Right renal cortex interstitium (tissue), 3 donors: ENCODE measurements at regions not wholly inside any gene's neighbourhood (a gene's known extent, or its start where the extent isn't known, plus 50 kb on each side); places are given as distances from the start of the nearest gene placed in this dataset.
A peak's percentile ranks its signal among the peaks of the same experiment; 100 is the strongest.
"Not testable (repeated sequence)": the region's sequence is repeated elsewhere in the genome, so short reads cannot be mapped to it uniquely, and the experiment has no call there.

Experiments used
- DNase-seq, 3 donors: peaks; one replicate each; pipeline ENCODE4 v3.0.0-alpha.2; 2013; ENCODE audit warnings: low read depth in 3 of 3, low spot score in 2 of 3

- no peak for DNase-seq
Measured at GRCh38 chr12:107605293-107605692, 80.3 kb upstream of the PWP1 start.

DNA sequence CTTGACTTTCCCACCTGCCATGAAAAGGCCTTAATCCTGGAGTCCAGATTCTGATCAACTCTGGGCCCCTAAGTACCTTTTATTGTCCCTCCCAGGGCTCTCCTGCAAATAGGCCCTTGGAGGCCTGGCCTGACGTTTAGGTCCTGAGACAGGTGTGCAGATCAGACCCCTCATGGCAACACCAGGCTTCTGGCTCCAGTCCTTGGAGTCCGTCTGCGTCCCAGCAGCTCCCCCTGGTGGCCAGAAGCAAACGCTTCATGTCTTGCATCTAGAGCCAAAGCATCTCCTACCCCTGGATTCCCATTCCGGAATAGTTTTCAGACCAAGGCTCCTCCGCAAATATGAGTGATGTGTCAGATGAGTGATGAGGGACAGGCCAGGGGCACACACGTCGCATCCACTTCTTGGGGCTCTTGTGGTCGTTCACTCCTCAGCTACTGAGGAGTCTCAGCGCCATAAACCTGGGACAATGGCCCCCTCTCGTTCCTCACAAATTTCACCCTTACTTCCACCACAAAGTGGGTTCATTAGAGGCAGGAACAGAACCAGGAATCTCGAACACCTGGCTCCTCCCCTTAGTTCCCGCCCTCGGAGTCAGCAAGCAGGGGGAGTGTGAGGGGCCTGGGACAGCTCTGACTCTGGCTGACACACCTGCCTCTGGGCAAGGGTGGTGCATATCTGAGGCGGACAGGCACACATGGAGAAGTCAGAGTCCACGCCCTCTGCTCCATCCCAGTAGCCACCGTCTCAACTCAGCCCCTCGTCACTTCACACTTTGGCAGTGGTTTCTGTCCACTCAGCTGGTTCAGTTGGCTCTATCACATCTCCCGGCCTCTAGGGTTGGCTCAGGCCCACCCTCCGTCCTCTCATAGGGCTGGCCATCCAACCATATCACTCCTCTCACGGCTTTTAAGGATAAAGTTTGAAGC is 77.9 kb upstream of the PWP1 start:
- DNase-seq = peak; percentile 42 to 65 (median 62)

- DNase-seq = not testable (repeated sequence)
Measured at GRCh38 chr12:107608779-107609178, 76.8 kb upstream of the PWP1 start.

DNA sequence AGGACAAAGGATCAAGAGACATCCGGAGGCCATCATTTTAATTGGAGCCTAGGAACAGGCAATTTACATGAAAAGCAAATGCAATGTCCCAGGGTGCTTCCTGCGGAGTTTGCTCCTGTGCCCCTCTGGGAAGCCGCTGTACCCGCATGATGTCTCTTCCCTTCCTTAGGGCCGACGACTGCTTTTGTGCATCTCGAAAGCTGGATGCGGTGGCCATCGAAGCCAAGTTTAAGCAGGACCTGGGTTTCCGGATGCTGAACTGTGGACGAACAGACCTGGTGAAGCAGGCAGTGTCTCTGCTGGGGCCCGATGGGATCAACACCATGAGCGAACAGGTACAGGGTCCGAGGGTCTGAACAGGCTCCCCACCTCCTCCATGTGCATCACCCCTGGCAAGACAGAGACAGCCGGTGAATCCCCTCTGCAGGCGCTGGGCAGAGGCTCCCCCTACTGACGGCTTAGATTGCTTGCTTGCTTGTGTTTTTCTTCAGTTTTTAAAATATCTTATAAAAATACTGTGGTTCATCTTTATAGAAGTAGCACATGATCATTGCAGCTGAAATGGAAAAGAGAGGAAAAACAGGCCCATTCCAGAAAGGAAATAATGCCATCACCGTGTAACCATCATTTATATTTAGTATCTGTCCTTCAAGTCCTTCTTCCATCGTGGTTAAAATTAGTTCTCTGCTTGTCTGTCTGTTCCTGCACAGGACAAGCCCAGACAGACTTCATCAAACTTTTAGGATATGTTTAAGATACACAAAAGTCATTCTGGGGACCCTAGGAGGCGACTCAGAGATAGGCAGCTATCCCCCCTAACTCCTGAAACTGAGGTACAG is 75.4 kb upstream of the PWP1 start:
- DNase-seq = no peak

GRCh38 chr12:107612508-107612907 is 73.1 kb upstream of the PWP1 start:
- no peak for DNase-seq

- no peak for DNase-seq
Measured at GRCh38 chr12:107616941-107617340, 68.7 kb upstream of the PWP1 start.

DNA sequence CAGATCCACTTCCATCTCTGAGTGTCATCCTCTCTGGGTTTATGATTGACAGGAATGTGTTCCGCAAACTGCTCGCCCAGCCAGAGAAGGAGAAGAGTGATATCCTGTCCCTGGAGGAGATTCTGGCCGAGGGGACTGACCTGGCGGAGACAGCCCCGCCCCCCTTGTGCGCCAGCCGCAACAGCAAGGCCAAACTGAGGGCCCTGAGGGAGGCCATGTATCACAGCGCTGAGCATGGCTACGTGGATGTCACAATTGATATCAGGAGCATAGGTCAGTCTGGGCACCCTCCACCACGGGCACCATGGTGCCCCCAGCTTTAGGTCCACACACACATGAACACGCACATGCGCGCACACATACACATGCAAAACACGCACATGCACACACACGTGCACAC is 67.5 kb upstream of the PWP1 start:
- no peak for DNase-seq

DNA sequence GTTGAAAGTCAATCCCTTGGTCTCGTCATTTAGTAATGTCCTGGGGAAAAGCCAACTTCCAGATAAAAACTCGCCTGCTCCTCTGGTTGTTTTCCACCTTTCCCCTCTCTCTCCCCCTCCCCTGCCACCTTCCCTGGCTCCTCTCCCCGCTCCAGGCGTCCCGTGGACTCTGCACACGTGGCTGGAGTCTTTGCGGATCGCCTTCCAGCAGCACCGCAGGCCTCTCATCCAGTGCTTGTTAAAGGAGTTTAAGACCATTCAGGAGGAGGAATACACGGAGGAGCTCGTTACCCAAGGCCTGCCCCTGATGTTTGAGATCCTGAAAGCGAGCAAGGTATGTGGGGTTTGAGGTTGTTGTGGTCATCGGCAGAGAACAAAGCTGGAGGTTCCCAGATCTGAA is 65.8 kb upstream of the PWP1 start:
- DNase-seq = no peak

DNA sequence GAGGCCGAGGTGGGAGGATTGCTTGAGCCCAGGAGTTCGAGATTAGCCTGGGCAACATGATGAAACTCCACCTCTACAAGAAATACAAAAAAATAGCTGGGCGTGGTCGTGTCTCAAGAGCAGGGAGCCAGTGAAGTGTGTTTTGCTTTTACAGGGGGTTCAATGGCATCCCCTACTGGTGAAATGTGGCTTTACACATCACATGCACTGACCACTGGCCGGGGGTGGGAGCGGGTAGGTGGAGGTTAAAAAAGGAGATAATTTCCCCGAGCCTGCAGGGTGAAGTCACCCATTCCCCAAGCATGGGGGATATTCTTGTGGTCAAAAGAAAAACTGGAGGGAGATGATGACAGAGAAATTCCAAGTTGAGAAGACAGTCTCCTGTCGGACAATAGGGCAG is 63.6 kb upstream of the PWP1 start:
- no peak for DNase-seq

DNA sequence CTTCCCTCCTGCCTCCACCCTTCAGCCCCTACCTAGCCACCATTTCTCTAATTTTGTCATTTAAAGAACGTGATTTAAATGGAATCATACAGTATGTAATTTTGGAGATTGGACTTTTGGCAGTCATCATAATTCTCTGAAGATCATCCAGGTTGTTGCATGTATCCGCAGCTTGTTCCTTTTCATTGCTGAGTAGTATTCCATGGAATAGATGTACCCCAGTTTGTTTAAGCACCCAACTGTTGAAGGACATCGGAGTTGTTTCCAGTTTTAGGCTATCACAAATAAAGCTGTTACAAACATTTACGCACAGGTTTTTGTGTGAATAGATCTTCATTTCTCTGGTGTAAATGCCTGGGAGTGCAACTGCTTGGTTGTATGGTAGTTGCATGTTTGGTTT is 61.1 kb upstream of the PWP1 start:
- DNase-seq = no peak

DNA sequence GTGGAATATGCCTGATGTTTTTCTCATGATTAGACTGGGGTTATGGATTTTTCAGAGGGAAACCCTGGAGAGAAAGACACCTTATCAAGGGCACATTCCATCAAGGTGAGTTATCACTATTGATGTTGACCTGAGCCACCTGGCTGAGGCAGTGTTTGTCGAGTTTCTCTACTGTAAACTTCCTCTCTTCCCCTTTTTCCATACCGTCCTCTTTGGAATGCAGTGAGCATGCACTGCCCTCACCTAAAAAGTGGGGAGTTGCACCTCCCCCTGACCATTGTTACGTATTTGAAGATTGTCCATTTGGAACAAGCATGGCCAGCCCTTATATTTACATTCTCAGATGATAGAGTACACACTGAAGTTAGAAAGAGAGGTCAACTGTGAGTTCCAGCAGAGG is 53.9 kb upstream of the PWP1 start:
- no peak for DNase-seq

GRCh38 chr12:107632246-107632645 is 53.4 kb upstream of the PWP1 start:
- DNase-seq = no peak

DNA sequence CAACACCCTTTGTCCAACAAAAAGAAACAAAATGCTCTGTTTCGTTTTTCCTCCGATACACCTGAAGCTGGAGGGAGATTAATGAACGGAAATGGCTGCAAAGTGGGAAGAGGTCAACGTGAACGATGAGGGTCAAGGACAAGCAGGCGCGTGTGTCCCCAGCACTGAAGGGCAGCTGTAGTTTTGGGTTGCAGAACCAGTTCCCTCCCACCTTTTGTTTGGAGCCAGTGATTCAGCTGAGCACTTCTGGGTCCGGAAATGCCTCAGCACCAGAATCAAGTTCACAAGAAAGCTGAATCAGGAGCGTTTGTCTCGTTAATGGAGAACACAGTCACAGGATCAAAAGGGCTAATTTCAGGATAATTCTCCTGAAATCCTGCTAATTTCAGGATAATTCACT is 51.1 kb upstream of the PWP1 start:
- no peak for DNase-seq

DNA sequence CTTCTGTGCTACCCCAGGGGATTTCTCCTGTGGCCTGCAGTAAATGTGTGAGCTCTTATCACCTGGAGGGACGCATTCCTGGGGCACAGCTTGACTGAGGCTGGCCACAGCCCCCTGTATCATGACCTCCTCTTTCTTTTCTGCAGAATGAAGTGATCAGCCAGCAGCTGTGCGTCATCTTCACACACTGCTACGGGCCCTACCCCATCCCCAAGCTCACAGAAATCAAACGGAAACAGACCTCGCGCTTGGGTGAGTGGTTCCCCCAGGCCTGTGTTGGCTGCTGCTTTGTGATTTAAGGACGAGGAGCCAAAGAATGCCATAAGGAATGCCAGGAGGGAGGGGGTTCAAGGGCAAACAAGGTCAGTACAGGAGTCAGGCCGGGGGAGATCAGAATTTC is 50.5 kb upstream of the PWP1 start:
- DNase-seq = no peak
